LNCAP (cell line): ENCODE measurements at regions not wholly inside any gene's neighbourhood (a gene's known extent, or its start where the extent isn't known, plus 50 kb on each side); places are given as distances from the start of the nearest gene placed in this dataset.

Source experiments
- TF ChIP-seq, protein P1 (sequence below): fragments of 450-650 bp; IDR thresholded peaks from 2 replicates; pipeline ENCODE4 v1.5.1; 2017; ENCODE audit warnings: mild to moderate bottlenecking

DNA sequence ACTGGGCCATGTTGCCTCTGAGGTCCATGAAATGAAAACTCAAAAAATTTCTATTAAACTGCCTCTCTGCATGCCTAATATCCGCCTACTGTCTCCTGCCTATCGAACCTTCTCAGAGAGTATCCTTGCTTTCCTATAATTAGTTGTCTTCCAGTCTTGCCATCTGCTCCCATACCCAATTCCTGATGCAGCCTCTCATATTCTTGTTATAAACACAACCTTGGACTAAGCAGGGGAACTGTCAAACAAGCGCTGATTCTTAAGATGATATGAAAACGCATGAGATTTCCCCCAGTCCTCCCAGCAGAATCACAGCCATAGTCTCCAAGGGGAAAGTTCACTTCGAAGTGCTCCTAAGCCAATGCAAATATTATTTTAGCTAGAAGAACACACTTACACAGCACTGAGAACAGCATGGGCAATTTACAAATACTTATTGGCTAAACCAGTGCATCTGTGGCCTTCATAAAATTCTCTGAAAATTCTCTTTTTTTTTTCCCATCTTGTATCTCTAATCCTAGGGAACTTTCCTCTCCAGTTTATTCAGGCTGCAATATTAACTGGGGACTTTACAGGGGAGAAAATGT is 471.6 kb downstream of the MBD2 start:
- TF ChIP-seq, protein P1, sequence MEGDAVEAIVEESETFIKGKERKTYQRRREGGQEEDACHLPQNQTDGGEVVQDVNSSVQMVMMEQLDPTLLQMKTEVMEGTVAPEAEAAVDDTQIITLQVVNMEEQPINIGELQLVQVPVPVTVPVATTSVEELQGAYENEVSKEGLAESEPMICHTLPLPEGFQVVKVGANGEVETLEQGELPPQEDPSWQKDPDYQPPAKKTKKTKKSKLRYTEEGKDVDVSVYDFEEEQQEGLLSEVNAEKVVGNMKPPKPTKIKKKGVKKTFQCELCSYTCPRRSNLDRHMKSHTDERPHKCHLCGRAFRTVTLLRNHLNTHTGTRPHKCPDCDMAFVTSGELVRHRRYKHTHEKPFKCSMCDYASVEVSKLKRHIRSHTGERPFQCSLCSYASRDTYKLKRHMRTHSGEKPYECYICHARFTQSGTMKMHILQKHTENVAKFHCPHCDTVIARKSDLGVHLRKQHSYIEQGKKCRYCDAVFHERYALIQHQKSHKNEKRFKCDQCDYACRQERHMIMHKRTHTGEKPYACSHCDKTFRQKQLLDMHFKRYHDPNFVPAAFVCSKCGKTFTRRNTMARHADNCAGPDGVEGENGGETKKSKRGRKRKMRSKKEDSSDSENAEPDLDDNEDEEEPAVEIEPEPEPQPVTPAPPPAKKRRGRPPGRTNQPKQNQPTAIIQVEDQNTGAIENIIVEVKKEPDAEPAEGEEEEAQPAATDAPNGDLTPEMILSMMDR = no peak

DNA sequence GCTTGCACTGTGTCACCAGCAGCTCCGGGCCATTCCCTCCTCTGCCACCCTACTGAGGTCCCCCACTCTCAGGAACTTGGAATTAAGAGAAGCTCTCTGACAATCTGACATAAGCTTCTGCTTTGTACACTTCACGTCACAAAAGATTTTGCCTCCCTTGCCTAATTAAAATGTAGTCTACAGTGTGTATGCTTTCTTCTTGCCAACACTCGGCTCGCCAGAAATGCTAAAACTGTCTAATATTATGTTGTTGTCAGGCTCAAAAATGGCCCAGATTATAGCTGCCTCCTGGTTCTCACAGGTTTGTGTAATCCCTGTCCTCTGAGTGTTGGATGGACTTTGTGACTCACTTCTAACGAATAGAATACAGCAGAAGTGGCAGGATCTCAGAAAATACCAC is 474.7 kb downstream of the MBD2 start:
- TF ChIP-seq, protein P1 = no peak

DNA sequence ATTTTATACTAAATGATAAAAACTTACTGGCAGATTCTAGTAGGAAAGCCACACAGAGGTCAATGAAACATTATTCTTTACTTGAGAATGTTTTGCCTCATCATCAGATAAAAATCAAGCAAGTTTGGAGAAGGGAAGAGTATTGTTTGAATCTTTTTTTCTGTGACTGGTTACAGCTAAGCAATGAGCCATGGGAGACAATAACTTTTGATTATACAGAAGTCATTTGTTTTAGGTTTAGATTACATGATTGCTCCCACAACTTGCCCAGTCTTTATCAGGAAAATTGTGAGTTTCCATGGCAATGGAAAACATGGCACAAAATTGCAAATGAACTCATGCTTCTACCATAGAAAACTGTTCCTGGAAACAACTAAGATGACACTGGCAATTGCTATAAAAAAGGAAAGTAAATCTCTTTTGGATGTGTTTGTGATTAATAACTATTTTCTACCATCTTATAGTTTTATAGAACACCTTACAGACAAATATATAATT is 476.8 kb downstream of the MBD2 start:
- TF ChIP-seq, protein P1 = no peak

DNA sequence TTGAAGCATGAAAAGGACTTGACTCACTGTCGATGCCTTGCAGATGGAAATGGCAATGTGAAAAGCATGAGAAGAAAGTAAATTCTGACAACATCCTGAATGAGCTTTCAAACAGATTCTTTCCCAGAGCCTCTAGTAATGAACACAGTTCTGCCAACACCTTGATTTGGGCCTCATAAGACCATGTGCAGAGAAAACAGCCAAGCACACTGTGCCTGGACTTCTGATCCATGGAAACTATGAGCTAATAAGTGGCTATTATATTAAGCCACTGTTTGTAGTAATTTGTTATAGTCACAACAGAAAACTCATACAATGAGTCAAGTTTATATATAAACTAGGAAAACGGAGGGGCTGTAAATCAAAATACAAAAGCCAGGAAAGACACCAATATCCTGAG is 477.3 kb downstream of the MBD2 start:
- TF ChIP-seq, protein P1 = no peak

DNA sequence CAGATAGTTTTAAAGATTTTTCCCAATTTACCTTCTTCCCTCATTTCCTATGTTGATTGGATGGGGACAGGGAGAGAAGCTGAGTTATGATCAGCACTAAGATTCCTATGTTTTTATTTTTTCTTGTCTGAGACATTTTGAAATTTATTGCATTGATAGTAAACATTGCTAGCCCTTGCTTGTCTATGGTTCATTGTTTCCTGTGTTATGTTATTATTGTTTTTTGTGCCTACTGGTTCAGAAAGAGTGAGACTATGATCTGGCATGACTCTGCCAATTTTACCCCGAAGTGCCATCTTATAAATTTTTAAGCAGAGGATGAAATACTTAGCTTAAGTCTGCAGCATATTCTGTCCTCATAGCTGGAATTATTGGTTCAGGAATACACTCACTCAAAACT is 478.5 kb downstream of the MBD2 start:
- TF ChIP-seq, protein P1 = no peak

DNA sequence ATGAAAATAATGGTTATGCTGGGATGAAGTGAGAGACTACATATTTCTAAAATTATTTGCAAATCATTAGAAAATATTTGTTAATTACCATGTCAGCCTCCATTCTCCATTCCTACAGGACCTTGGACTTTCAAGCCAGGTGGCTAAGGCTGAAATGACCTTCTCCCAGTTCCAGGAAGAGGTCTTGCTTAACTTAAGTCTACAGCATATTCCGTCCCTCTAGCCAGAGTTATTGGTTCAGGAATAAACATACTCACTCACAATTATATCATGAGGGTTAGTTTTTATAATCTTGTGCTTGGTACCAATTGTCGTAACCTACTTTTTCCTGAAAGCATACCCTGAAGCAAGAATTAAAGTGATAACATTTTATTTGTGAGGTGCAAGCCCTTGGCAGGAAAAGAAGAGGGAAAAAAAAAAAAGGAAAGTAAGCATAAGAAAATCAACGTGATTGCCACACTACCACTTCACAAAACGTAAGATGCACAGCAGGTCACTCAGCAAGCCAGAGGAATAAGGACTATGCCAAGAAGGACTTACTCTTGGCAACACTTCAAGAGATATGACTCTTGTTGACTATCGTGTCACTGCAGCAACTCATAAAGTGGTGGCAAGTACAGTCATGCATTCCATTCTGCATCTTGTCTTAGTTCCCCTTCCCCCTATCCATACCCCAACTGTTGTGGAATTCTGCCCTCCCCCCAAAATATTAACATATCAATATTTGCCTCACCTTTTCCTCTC is 479.1 kb downstream of the MBD2 start:
- TF ChIP-seq, protein P1 = no peak

DNA sequence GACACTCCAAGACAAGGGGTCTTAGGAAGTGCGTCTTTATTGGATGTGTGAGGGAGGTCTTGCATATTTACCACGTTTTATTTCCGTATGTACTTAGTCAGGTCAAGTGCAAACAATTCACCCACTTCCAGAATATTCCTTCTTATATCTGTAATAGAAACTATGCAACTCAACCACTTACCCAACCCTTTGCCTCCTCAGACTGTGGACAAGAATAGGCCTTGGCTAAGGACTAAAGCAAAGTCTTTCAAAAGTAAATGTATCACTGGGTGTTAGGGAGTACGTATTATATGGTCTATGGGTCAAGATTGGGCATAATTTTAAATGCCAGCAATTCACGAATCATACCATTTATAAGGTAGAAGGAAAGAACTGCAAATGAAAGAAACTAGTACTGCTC is 484.8 kb downstream of the MBD2 start:
- TF ChIP-seq, protein P1 = no peak
